Caco-2 (cell line): ENCODE measurements at regions not wholly inside any gene's neighbourhood (a gene's known extent, or its start where the extent isn't known, plus 50 kb on each side); places are given as distances from the start of the nearest gene placed in this dataset.

Source experiments
- BruUV-seq: library from RNA; stranded (reverse); fragments of 400-500 nt; replicated peaks from 2 replicates; lab custom pipeline; 2021; lab: Mats Ljungman, UMichigan
- CTCF ChIA-PET: fragments of 300-600 bp; sonication (Branson Sonifier 250); formaldehyde crosslinking; loops from one replicate; lab custom pipeline; 2022; ENCODE audit warnings: antibody characterized with exemption; lab: Charles Lee
- POLR2A ChIA-PET: fragments of 300-600 bp; sonication (Branson Sonifier 250); formaldehyde crosslinking; loops from one replicate; lab custom pipeline; 2022; ENCODE audit warnings: antibody characterized with exemption; lab: Charles Lee
- DNase-seq, 2 experiments: peaks; one replicate each; pipeline versions ENCODE4 v3.0.0 to v3.0.0-alpha.2; 2020 to 2022
- H3K27me3 ChIP-seq: replicated peaks from 2 replicates; pipeline ENCODE4 v1.6.0; 2011; ENCODE audit warnings: low read length; ENCODE audit not compliant: control insufficient read depth, insufficient read depth
- H3K36me3 ChIP-seq: 2 replicates; pipeline ENCODE4 v1.5.1; 2011; ENCODE audit warnings: low read length; ENCODE audit not compliant: control insufficient read depth, insufficient read depth
- H3K4me1 ChIP-seq: fragments of 250-450 bp; sonication (Bioruptor Pico); 2 replicates; pipeline ENCODE4 v1.5.1; 2020; ENCODE audit warnings: mild to moderate bottlenecking
- H3K4me3 ChIP-seq: 2 replicates; pipeline ENCODE4 v1.5.1; 2011; ENCODE audit warnings: low read depth, mild to moderate bottlenecking, control low read depth, low read length
- H3K9me3 ChIP-seq: fragments of 250-450 bp; sonication (Bioruptor Pico); 2 replicates; pipeline ENCODE4 v1.5.1; 2020; ENCODE audit warnings: mild to moderate bottlenecking, moderate library complexity
- H3K27ac Mint-ChIP-seq: one replicate; pipeline ENCODE4 v1.8.0; 2022; ENCODE audit warnings: mixed read lengths; ENCODE audit not compliant: unreplicated experiment
- H3K27me3 Mint-ChIP-seq: one replicate; pipeline ENCODE4 v1.8.0; 2022; ENCODE audit warnings: mixed read lengths; ENCODE audit not compliant: insufficient read depth, unreplicated experiment
- H3K36me3 Mint-ChIP-seq: one replicate; pipeline ENCODE4 v1.8.0; 2022; ENCODE audit warnings: mild to moderate bottlenecking, mixed read lengths; ENCODE audit not compliant: insufficient read depth, unreplicated experiment
- H3K4me1 Mint-ChIP-seq: one replicate; pipeline ENCODE4 v1.8.0; 2022; ENCODE audit warnings: low read depth, mixed read lengths; ENCODE audit not compliant: unreplicated experiment
- H3K4me3 Mint-ChIP-seq: one replicate; pipeline ENCODE4 v1.8.0; 2022; ENCODE audit warnings: mild to moderate bottlenecking, moderate library complexity, mixed read lengths; ENCODE audit not compliant: unreplicated experiment
- H3K9me3 Mint-ChIP-seq: one replicate; pipeline ENCODE4 v1.8.0; 2022; ENCODE audit warnings: mixed read lengths; ENCODE audit not compliant: unreplicated experiment
- intact Hi-C: fragments of 100-400 bp; cut with micrococcal nuclease; formaldehyde crosslinking; loops from one replicate; pipeline ENCODE4 v1.10.0; 2022; ENCODE audit not compliant: unreplicated experiment
- TF ChIP-seq, protein P1 (sequence below), 2 experiments: fragments of 200-600 bp in 1 of 2; IDR thresholded peaks; 1 replicate in 1 of 2; 2 replicates in 1 of 2; pipeline versions ENCODE4 v1.5.1 to v1.8.0; 2011 to 2022; ENCODE audit warnings: antibody characterized with exemption in 1 of 2, control low read depth in 1 of 2, inconsistent platforms in 1 of 2, low read depth in 1 of 2, low read length in 1 of 2, mild to moderate bottlenecking in 1 of 2, moderate library complexity in 1 of 2; ENCODE audit not compliant: insufficient read depth in 1 of 2, severe bottlenecking in 1 of 2, unreplicated experiment in 1 of 2

DNA sequence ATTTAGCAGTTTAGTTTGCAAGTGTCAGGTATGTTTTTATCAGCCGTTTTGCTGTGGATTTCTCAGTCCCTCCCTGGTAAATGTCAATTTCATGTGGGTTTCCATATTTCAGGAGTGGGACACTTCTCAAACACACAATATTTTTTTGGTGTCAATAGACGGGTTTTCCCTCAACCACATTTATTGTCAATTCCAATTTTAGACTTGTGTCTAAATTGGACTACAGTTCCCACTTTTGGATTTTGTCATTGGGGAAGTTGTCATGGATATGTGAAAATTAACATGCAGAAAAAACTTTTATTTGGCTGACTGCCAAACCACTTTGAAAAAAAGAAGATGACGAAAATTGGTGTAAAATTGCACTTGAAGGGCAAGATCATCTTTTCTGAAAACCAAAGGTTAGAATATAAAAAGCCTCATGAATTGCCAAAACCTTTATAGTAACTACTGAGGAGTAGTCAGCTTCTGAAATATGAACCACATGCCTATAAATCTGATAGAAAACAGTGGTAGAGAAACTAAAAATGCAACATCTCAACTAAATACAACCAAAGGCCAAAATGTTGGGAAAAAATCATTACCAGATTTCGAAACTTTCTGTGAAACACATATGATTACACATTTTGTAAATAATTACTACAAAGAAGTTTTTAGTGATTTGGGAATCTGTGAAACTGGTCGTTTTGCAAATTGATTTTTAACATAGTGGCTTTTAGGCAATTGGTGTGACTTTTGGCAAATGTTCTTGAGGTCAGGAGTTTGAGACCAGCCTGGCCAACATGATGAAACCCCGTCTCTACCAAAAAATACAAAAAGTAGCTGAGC, 106.4 kb downstream of the BCL2L11 start:
- POLR2A ChIA-PET: no interaction called here
- no peaks in the 10 kb centered on the region for H3K27me3 ChIP-seq
- no peak for DNase-seq
- TF ChIP-seq, protein P1, sequence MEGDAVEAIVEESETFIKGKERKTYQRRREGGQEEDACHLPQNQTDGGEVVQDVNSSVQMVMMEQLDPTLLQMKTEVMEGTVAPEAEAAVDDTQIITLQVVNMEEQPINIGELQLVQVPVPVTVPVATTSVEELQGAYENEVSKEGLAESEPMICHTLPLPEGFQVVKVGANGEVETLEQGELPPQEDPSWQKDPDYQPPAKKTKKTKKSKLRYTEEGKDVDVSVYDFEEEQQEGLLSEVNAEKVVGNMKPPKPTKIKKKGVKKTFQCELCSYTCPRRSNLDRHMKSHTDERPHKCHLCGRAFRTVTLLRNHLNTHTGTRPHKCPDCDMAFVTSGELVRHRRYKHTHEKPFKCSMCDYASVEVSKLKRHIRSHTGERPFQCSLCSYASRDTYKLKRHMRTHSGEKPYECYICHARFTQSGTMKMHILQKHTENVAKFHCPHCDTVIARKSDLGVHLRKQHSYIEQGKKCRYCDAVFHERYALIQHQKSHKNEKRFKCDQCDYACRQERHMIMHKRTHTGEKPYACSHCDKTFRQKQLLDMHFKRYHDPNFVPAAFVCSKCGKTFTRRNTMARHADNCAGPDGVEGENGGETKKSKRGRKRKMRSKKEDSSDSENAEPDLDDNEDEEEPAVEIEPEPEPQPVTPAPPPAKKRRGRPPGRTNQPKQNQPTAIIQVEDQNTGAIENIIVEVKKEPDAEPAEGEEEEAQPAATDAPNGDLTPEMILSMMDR (IDR thresholded peaks at IDR 0.05; ENCODE audit: insufficient read depth in 1 of 2, low read depth in 1 of 2, low read length in 1 of 2, severe bottlenecking in 1 of 2, unreplicated experiment in 1 of 2): no peak
- BruUV-seq: no TSS peak
- H3K36me3 ChIP-seq: no peaks in the 10 kb centered on the region
- no peak overlapping the region for H3K4me3 ChIP-seq
- CTCF ChIA-PET: no interaction called here
- Mint-ChIP-seq H3K4me3 (no peak overlapping the region), H3K27ac (no peak overlapping the region), H3K4me1 (peaks cover 8% of the 10 kb centered on the region), H3K36me3 (peaks cover 9% of the 10 kb centered on the region), H3K9me3 (peaks cover 23% of the 10 kb centered on the region), H3K27me3 (no peaks in the 10 kb centered on the region)
- 0 out of 2 replicates have a peak, but pooled peaks cover 5% of the 10 kb centered on the region for H3K9me3 ChIP-seq
- intact Hi-C loops: loop anchor here (2.0 kb wide), 1 partner anchor 48 kb away; no protein-coding TSS in a partner anchor
- H3K4me1 ChIP-seq: peaks cover 11% of the 10 kb centered on the region

DNA sequence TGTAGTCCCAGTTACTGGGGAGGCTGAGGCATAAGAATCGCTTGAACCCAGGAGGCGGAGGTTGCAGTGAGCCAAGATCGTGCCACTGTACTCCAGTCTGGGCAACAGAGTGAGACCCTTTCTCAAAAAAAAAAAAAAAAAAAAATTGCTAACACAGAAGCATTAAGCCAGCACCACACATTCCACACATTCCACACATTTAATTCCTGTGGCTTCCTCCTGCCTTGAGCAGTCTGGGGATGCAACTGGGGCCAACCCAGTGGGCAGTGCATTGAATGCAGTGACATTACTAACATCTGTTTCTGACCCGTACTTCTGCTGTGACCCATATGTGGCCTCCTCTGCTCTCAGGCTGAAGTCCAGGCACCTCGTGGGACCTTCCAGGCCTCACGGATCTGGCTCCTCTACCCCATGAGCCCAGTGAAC, 107.0 kb downstream of the BCL2L11 start:
- peak in 1 of 2 experiments; percentile 33 for DNase-seq
- peaks cover 7% of the 10 kb centered on the region for H3K36me3 Mint-ChIP-seq
- no peaks in the 10 kb centered on the region for H3K36me3 ChIP-seq
- no peaks in the 10 kb centered on the region for H3K27me3 ChIP-seq
- ChIA-PET POLR2A (no interaction called here), CTCF (no interaction called here)
- H3K9me3 Mint-ChIP-seq: peaks cover 16% of the 10 kb centered on the region
- peaks cover 11% of the 10 kb centered on the region for H3K4me1 ChIP-seq
- H3K27ac Mint-ChIP-seq: peak overlapping the region; percentile 30
- no TSS peak for BruUV-seq
- H3K4me1 Mint-ChIP-seq: peaks cover 8% of the 10 kb centered on the region
- H3K27me3 Mint-ChIP-seq: no peaks in the 10 kb centered on the region
- no peak overlapping the region for H3K4me3 ChIP-seq
- intact Hi-C loops: loop anchor here (2.0 kb wide), 1 partner anchor 49 kb away; no protein-coding TSS in a partner anchor
- TF ChIP-seq, protein P1 (IDR thresholded peaks at IDR 0.05; ENCODE audit: insufficient read depth in 1 of 2, low read depth in 1 of 2, low read length in 1 of 2, severe bottlenecking in 1 of 2, unreplicated experiment in 1 of 2): no peak
- 0 out of 2 replicates have a peak, but pooled peaks cover 5% of the 10 kb centered on the region for H3K9me3 ChIP-seq
- no peak overlapping the region for H3K4me3 Mint-ChIP-seq

DNA sequence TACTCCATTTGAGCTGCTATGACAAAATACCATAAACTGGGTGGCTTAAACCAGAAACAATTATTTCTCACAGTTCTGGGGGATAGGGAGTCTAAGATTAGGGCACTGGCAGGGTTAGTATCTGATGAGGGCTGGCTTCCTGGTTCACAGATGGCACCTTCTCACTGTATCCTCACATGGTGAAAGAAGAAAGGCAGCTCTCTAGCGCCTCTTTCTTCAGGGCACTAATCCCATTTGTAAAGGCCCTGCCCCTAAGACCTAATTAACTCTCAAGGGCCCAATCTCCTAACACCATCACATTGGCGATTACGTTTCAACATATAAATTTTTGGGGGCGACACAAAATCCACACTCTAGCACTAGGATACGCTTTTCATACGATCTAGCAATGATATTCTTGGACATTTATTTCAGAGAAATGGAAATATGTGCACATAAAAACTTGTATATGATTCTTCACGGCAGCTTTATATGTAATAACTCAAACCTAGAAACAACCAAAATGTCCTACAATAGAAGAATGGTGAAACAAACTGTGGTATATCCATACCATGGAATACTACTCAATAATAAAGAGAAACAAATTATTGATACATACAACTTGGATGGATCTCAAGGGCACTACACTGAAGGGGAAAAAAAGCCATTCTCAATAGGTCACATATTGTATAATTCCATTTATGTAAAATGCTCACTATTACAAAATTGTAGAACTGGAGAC, 111.0 kb downstream of the BCL2L11 start:
- no TSS peak for BruUV-seq
- TF ChIP-seq, protein P1 (IDR thresholded peaks at IDR 0.05; ENCODE audit: insufficient read depth in 1 of 2, low read depth in 1 of 2, low read length in 1 of 2, severe bottlenecking in 1 of 2, unreplicated experiment in 1 of 2): no peak
- H3K4me1 ChIP-seq: peaks cover 11% of the 10 kb centered on the region
- ChIA-PET CTCF (no interaction called here), POLR2A (no interaction called here)
- no peaks in the 10 kb centered on the region for H3K27me3 Mint-ChIP-seq
- no peak for DNase-seq
- H3K4me1 Mint-ChIP-seq: peaks cover 8% of the 10 kb centered on the region
- peaks cover 4% of the 10 kb centered on the region for H3K36me3 Mint-ChIP-seq
- no peak overlapping the region for H3K4me3 Mint-ChIP-seq
- no peaks in the 10 kb centered on the region for H3K36me3 ChIP-seq
- 0 out of 2 replicates have a peak, but pooled peaks cover 5% of the 10 kb centered on the region for H3K9me3 ChIP-seq
- no peak overlapping the region for H3K4me3 ChIP-seq
- intact Hi-C loops: no loop called here
- peaks cover 11% of the 10 kb centered on the region for H3K9me3 Mint-ChIP-seq
- H3K27ac Mint-ChIP-seq: no peak overlapping the region
- no peaks in the 10 kb centered on the region for H3K27me3 ChIP-seq
